HG03571 (cell line): ENCODE measurements at regions not wholly inside any gene's neighbourhood (a gene's known extent, or its start where the extent isn't known, plus 50 kb on each side); places are given as distances from the start of the nearest gene placed in this dataset.

Source experiments
- ATAC-seq: cut with Tn5 transposase; IDR thresholded peaks from one replicate; pipeline ENCODE4 v1.9.1; 2021; ENCODE audit not compliant: unreplicated experiment

GRCh38 chr21:14870853-14871149 is 194.0 kb downstream of the NRIP1 start:
- ATAC-seq: no peak

- ATAC-seq: no peak
Observed at GRCh38 chr21:14869984-14870852, 194.6 kb downstream of the NRIP1 start.

- ATAC-seq: no peak
Observed at GRCh38 chr21:14866859-14867765, 197.7 kb downstream of the NRIP1 start.

- ATAC-seq: peak; percentile 69
Observed at GRCh38 chr21:14864211-14865021, 200.4 kb downstream of the NRIP1 start.

- ATAC-seq: no peak
Observed at GRCh38 chr21:14863745-14864210, 201.0 kb downstream of the NRIP1 start.

GRCh38 chr21:14862794-14863720 is 201.7 kb downstream of the NRIP1 start:
- ATAC-seq: no peak

- ATAC-seq: no peak
Observed at GRCh38 chr21:14858311-14858710, 206.5 kb downstream of the NRIP1 start.

GRCh38 chr21:14857529-14857928 is 207.3 kb downstream of the NRIP1 start:
- no peak for ATAC-seq

GRCh38 chr21:14850394-14850793 is 214.4 kb downstream of the NRIP1 start:
- no peak for ATAC-seq

GRCh38 chr21:14846621-14847020 is 218.2 kb downstream of the NRIP1 start:
- ATAC-seq: no peak

- no peak for ATAC-seq
Observed at GRCh38 chr21:14844001-14844400, 220.8 kb downstream of the NRIP1 start.

GRCh38 chr21:14842601-14843000 is 222.2 kb downstream of the NRIP1 start:
- ATAC-seq: no peak

GRCh38 chr21:14841511-14842472 is 223.0 kb downstream of the NRIP1 start:
- ATAC-seq: no peak

- no peak for ATAC-seq
Observed at GRCh38 chr21:14838400-14838799, 226.4 kb downstream of the NRIP1 start.

GRCh38 chr21:14836950-14837349 is 227.8 kb downstream of the NRIP1 start:
- ATAC-seq: no peak

- ATAC-seq: no peak
Observed at GRCh38 chr21:14833666-14834351, 231.0 kb downstream of the NRIP1 start.

GRCh38 chr21:14833241-14833640 is 231.6 kb downstream of the NRIP1 start:
- ATAC-seq: no peak

- no peak for ATAC-seq
Observed at GRCh38 chr21:14830307-14830706, 234.5 kb downstream of the NRIP1 start.
